GM21529 (cell line): ENCODE measurements at regions not wholly inside any gene's neighbourhood (a gene's known extent, or its start where the extent isn't known, plus 50 kb on each side); places are given as distances from the start of the nearest gene placed in this dataset.
"Not testable (repeated sequence)": the region's sequence is repeated elsewhere in the genome, so short reads cannot be mapped to it uniquely, and the experiment has no call there.

Experiments used
- ATAC-seq: cut with Tn5 transposase; IDR thresholded peaks from one replicate; pipeline ENCODE4 v1.9.1; 2021; ENCODE audit not compliant: unreplicated experiment

DNA sequence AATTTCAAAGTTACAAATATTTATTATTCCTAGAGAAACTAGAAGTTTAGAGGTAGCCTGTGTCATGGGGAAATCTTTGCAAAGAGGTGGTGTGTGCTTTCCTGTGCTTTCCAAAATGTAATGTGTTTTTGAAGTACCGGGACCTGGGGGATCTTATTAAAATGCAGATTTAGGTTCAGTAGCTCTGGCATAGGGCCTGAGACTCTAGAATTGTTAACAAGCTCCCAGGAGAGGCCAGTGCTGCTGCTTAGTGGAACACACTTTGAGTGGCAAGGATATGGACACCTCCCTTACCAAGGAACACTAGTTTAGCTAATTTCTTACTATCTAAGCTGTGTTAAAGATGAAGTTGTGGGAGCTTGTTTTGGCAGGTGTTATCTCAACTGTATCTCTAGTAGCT lies 428.9 kb downstream of the VGLL3 start:
- ATAC-seq, result no peak

DNA sequence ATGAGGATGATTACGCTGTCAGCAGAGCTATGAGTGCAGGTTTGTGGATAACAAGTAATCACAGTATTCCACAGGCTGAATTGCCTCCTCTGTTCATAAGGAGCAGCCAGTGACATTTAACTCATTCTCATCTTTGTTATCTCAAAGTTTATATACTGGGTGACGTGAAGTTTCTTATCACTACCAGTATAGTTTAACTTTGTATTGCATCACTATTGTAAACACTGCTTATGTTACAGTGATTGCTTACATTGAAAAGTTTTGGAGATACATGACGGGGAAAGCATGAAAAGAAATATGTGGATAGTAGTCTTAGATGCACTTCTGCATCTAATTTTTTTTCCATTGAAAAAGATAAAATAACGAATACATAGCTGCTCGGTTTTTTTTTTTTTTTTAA lies 429.7 kb downstream of the VGLL3 start:
- no peak for ATAC-seq

DNA sequence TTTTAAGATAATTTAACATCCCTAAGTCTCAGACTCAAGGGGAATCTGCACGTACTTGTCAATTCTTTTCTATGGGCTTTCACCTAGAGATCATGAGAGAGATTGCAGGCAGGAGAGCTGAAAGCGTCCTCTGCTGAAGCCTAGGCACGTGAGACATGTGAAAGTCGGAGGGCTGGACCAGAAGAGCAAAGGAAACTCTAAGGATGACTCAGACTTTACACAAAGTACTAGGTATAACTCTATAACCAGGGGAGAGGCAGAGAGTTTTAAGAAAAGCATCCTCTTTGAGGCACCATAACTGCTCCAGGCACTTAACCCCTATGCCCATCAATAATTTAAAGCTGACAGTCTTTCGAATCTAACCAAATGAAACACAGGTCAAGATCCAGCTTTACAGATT lies 436.6 kb downstream of the VGLL3 start:
- ATAC-seq, result no peak

DNA sequence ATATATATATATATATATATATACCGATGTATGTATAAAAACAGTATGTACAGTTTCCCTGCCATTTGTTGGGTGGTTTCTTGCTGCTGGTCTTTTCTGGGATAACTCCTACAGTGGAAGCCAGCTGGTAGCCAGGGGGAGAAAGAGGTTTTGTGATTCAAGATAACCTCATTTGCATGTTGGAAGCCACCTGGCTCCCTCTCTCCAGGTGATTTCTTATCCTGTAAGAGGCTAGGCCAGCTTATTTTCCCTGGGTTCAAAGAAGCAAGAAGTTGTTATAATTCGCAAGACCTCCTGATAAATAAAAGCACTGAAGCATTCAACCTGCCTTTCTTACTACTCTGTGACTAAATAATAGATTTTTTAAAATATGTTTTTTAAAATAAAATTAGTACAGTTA lies 443.3 kb downstream of the VGLL3 start:
- no peak for ATAC-seq

DNA sequence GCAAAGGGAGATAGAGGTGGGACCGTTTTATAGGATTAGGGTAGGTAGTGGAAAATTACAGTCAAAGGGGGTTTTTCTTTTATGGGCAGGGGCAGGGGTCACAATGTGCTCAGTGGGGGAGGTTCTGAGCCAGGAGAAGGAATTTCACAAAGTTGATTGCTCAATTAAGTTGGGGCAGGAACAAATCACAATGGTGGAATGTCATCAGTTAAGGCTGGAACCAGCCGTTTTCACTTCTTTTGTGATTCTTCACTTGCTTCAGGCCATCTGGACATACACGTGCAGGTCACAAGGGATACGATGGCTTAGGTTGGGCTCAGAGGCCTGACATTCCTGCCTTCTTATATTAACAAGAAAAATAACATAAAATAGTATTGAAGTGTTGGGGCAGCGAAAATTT lies 453.8 kb downstream of the VGLL3 start:
- ATAC-seq, result no peak

DNA sequence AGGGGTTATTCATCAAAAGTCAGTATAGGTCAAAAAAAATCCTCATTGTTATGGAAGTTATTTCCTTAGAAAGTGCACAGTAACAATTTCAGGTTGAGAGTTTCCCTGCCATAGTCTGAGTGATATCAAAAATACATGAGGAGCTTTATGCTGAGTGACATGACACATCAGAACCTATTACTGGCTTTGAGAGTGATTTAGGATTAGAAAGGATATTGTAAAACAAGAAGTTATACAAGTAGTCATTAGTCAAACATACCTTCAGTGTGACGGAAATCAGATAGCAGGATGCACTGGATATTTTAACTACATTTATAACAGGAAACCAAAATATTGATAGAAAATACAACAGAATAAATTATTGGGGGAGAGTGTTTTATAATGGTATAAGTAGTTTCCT lies 471.1 kb downstream of the VGLL3 start:
- ATAC-seq, result no peak

DNA sequence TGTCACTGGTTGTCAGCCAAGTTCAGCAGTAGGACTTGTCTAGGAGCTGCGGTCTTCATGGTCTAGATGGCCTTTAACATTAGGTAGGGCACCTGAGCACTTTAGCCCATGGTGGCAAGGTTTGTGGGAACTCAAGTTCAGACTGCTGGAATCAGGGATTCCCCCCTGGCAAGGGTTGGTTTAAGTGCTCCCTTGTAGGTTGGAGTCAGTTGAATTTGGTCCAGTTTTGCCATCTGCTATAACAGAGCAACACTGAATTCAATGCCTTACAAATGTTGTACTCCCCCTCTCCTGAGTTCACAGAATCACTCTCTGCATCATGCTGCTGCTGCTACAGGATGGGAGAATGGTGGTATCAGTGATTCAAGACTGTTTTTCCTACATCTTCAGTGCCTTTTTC lies 509.3 kb downstream of the VGLL3 start:
- no peak for ATAC-seq

DNA sequence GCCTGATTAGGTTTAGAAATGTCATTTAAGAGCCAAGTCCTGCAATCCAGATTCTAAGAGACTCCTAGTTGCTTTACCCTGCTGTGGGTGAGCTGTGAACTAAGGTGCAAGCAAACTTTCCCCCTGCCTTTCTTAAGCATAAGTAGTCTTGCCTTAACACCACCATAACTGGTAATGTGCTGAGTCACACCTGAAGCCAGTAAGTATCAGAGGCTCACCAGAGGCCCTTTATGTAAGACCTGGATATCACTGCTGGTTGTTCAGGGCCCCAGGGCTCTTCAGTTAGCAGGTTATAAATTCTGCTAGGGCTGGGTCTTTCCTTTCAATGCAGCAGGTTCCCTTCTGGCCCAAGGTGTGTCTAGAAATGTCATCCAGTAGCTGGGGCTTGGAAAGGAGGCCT lies 509.9 kb downstream of the VGLL3 start:
- ATAC-seq, result no peak

DNA sequence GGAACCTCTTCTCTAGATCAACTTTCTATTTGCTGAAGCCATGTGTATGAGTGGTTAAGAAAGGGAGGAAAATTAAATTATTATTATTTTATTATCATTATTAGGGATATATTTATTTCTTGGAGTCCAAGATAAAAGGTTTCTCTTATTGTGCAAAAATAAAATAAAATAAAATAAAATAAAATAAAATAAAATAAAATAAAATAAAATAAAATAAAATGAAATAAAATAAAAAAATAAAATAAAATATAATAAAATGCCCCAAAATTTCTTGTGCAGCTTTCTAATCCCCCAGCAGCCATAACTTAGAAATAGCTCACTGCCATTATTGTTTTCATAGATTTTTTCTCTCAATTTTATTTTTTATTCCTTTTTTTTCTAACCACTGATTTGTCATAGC lies 526.8 kb downstream of the VGLL3 start:
- no peak for ATAC-seq

DNA sequence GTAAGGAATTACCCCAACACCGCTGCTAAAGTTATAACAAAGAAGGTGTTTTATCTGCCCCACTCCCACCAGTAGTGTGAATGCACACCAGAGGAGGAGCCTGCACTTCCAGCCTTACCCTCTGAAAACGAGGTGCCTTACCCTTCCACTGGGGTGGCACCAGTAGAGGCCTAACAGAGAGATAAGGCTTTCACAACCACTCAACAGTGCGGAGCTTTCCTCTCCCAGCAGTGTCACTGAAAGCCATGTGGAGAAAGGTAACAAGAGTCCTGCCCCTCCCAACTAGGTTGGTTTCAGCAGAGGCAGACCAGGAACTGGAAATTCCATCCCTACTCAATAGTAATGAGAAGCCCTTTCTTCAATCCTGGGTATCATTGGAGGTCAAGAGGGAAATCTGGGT lies 539.2 kb downstream of the VGLL3 start:
- no peak for ATAC-seq

DNA sequence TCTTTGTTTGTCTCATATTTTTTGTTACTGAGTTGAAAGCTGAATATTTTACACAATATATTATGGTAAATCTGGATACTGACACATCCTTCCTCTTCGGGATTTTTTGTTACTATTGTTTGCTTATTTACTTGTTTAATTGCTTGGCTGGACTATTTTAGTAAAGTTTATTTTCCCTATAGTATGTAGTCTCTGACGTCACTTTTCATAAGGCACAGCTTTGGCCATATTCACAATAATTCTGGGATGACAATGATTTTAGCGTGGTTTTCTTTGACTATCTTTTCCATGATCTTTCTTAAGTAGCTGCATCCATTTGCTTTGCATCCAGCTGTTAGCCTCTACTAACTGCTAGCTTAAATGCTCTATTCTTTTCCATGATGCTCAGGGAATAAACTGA lies 552.4 kb downstream of the VGLL3 start:
- ATAC-seq, result no peak

DNA sequence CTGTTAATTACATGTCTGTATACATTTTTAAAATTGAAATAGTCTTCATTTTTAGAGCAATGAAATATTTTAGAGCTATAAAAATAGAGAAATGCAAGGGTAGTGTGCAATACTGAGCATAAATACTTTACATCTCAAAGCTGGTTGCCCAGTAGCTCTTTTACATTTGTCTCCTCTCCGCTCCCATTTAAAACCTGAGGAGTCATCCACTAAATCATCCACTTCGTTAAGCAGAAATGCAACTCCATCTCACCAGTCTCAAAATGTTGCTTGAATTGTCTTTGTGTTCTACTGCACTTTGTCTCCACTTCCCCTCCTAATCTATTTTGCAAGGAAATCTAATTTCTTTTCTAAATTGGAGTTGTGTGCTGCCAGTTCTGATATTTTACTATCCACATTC lies 563.6 kb downstream of the VGLL3 start:
- ATAC-seq, result no peak

DNA sequence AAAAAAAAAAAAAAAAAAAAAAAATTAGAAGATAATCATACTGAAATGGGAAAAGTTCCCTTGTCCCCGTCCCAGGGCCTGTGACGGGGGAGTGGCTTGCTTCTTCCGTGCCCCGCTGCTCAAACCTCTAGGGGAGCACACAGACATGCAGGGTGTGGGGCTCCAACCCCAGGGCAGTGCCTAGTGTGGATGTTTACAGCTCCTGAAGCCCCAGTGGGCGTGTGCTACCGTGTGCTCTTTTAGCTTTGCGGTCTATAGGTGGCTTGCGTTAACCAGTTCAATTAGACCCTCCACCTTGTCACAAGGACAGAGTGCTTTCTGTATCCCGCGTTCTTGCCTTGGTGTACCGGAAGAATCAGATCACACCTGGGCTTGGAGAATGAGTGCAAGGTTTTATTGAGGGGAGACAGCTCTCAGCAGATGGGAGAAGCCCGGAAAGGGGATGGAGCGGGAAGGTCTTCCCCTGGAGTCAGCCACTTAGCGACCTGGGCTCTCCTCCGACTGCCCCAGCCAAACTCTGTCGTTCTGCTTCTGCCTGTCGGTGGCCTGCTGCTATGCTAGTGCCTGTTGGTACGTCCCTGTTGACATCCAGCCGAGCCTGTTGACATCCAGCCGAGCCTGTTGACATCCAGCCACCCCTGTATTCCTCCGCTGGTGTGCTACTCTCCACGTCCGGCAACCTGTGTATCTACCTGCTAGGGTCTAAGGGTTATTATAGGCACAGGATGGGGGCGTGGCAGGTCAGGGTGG lies 569.8 kb downstream of the VGLL3 start:
- ATAC-seq, result no peak

DNA sequence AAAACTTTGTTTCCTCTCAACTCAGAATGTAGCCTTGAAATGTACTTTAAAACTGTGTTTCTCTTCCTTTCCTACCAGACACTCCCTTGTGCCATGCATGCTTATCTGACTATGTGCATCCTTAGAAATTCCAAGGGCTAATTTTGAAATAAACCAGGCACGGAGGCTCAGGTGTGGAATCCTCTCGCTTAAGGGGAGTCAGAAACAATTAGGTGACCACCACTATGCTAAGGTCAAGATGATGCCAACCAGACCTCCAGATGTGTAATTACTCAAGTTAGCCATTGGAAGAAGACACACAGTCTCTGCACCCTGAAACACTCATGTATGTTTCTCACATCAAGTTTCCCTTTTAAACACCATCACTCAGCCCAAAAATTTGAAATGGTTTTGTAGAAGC lies 572.1 kb downstream of the VGLL3 start:
- ATAC-seq, result no peak

DNA sequence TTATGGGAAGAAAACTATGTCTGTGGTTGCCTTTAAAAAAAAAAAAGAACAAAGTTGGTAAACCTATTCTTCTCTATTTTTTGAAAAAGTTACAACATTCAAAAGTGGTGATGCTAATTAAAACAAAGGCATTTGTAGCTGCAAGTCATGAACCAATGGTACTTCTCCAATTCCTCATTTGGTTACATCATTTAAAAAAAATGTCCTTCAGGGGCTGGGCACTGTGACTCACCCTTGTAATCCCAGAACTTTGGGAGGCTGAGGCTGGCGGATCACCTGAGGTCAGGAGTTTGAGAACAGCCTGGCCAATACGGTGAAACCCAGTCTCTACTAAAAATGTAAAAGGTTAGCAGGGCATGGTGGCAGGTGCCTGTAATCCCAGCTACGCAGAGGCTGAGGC lies 574.6 kb downstream of the VGLL3 start:
- ATAC-seq, result no peak

DNA sequence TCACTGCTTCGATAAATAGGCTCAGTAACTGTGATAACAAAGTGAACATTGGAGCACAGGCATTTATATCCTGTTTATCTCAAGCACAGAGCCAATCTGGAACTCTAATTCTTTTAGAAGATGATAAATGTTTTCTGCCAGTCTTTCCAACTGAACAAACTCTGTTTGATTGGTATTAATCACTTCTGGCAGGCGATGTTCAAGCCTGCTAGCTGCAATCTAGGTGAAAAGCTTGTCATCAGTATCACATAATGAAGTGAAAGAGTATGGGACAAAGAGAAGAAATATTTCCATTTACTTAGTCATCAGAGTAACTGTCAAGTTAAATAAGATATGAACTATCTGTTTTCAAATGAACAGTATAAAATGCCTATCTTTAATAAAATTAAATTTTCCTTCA lies 577.3 kb downstream of the VGLL3 start:
- ATAC-seq, result no peak

DNA sequence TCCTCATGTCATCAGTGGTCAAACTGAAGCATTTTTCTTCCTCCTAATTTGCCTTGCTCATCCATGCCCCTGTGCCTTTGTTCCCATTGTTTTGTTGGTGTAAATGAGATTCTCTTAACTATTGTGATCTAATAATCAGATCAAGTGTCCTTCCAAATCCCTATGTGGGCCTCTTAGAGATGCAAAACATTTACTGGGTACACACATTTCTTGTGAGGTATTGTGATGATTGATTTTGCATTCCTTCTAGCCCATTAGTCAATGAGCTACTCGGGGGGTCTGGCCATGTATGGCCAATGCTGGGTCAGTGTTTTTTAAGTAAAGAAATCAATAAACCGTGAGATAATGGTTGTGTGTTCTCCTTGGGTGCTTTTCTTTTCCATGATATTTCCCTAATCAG lies 580.4 kb downstream of the VGLL3 start:
- no peak for ATAC-seq

DNA sequence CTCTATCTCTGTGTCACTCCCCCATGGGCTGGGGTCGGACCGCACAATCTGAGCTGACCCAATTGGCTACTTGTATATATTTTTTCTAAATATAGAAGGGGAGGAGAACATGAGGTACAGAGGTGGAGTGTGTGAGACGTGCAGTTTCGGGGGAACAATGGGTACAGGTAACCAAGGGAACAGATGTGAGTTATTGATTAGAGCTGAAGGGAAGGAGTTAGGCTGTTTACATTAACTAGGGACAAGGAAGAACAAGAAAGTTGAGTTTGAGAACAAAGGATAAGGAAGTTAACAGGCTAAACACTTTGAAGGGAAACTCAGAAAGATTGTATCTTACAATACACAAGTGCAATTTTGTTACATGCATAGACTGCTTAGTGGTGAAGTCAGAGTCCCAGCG lies 601.2 kb downstream of the VGLL3 start:
- not testable (repeated sequence) for ATAC-seq

DNA sequence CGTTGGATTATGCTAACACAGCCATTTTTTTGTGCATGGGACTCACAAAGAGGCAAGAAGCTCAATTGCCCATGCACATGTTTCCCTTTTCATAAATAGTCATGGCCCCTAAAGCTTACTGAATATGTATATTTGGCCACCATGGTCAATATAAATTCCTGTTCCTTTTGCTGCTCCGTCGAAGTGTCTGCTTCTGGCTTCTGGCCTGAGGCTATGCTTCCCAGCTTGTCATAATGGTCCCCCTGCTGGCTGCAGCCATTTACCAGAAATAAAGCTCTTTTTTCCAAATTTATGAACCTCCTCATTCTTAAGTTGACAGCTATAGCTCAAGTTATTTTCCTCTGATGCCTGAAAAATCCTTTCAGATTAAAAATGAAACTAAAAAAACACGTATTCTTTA lies 602.1 kb downstream of the VGLL3 start:
- ATAC-seq, result no peak

DNA sequence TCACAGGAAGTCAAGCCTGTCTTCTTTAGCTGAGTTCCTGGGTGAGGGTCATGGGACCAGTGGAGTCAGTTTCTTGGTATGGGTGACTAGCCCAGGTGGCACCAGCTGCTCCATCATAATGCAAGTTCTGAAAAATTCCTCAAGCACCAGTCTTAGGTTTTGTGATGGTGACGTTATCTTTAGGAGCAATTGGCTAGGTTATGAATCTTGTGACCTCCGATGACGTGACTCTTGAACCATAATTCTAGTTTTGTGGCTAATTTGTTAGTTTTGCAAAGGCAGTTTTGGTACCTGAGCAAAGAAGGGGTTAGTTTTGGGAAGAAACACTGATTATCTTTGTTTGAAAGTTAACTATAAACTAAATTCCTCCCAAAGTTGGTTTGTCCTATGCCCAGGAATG lies 608.4 kb downstream of the VGLL3 start:
- ATAC-seq, result no peak

DNA sequence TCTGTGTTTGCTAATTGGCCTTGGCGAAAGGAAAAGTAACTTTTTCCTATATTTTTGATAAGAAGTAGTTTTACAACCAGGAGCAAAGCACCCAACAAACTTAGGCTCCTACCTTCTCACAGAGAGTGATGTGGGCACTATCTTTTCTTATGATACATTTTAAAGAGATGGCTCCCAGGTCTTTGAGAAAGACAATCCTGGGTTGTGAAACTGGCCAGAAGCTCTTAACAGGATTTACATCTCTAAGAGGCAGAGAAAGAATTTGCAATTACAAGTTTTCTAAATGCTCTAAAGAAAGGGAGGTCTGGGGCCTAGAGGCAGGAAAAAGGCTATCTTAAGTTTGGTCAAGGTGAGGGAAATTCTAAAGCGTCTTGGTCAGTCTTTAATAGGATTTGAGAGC lies 609.7 kb downstream of the VGLL3 start:
- ATAC-seq, result no peak

DNA sequence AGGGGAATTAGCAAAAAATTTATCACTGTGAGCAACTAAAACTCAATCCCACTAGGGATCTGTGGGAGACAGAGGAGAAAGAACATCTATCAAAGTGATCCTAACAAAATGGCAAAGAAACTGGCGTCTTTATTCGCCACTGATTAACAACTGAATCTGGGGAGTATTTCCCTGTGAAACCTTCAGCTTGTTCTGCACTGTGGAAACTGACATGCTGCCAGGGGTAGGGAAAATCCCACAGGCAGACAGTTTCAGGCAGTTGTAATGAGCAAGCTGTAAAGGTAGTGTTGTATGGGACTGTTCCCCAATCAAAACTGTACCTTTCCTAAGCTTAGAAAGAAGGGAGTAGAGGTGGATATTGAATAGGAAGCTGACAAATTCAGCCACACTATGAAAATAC lies 611.7 kb downstream of the VGLL3 start:
- ATAC-seq, result no peak

DNA sequence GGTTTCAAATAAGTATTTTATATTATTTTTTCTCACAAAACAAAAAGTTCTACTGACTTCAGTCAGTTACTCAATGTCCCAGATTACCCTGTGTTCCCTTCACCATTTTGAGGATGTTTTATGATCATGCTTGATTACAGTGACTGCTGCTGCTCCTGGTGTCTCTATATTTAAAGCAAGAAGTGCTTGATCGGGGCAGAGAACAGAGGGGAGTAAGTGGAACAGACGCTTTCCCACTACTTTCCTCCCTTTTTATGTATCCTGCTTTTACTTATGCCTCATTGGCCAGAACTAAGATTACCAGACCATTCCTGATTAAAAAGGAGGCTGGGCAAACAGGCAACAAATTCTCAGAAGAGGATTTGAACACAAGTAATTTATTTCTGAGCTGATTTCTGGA lies 612.1 kb downstream of the VGLL3 start:
- ATAC-seq, result no peak

DNA sequence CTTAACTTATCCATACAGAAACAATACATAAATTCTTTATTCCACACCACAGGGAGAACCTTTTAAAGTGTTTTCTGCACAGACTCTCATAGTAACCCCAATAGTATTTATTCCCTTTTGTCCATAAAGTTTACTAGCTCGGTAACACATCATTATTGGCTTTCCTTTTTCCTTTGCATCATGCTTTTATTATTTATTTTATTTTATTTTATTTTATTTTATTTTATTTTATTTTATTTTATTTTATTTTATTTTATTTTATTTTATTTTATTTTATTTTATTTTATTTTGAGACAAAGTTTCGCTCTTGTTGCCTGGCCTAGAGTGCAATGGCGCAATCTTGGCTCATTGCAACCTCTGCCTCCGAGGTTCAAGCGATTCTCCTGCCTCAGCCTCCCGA lies 655.4 kb downstream of the VGLL3 start:
- ATAC-seq, result not testable (repeated sequence)
